ENCODE measurements at regions not wholly inside any gene's neighbourhood (a gene's known extent, or its start where the extent isn't known, plus 50 kb on each side); places are given as distances from the start of the nearest gene placed in this dataset.
"Not testable (repeated sequence)": the region's sequence is repeated elsewhere in the genome, so short reads cannot be mapped to it uniquely, and the experiment has no call there.

DNA sequence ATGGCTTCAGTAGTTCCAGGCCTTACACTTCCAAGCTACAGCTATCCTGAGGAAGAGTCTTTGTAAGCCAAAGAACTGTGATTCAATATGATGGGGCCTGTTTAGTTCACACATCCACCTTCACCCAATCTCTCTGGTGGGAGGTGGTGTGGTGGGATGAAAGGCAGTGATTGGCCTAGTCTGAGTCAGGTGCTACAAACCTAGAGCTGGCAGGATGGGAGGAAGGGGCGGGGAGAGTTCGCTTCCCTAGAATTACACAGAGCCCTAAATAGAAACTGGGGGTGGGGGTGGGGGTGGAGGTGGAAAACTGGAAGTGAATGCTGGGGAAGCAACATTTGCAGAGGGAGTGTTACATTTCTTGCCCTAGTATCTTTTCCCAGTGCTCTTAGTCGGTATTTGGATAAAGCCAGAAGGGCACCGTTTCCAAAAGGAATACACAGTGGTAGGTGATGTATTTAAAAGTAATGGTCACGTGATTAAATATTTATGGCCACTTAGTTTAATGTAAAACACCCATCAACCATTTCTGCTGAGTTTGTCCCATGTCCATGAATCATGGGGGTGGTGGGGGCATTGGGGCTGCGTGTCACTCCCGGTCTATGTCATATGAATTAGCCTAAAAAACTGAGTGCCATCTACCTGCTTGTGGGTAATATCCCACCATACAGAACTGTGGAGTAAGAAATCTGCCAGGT lies 247.6 kb upstream of the PROK2 start:
- DNase-seq: no peak

DNA sequence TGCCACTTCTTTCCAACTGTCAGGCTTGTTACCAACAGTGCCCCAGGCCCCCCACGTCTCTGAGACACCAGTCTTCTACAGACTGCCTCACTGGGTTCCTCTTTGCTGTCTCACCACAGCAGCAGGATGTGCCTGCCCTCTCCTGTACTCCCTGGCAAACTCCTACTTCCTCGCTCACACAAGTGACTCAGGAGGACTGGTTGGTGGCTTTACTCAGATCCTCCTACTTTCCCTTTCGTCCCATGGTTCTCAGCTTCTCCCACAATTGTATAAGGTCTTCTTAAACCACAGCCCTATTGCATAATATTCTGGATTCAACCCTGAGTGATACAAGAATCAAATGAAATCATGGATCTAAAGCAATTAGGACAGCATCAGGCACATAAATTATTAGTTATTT lies 246.6 kb upstream of the PROK2 start:
- no peak for DNase-seq

DNA sequence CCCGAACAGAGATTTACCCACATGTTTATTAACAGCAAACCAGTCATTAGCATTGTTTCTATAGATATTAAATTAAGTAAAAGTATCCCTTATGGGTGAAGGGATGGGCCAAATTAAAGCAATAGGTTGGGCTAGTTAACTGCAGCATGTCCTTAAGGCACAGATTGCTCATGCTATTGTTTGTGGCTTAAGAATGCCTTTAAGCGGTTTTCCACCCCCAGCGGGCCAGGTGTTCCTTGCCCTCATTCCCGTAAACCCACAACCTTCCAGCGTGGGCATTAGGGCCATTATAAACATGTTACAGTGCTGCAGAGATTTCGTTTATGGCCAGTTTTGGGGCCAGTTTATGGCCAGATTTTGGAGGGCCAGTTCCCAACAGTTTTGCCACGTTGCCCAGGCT lies 245.3 kb upstream of the PROK2 start:
- not testable (repeated sequence) for DNase-seq

DNA sequence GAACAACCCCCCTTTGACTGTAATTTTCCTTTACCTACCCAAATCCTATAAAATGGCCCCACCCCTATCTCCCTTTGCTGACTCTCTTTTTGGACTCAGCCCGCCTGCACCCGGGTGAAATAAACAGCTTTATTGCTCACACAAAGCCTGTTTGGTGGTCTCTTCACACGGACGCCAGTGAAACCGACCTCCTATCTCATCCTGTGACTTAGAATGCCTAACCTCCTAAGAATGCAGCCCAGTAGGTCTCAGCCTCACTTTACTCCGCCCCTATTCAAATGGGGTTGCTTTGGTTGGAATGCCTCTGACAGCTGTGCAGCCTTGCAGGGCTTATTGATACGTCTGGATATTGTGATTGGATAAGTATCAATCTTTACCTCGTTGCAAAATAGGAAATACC lies 243.8 kb upstream of the PROK2 start:
- DNase-seq: not testable (repeated sequence)

DNA sequence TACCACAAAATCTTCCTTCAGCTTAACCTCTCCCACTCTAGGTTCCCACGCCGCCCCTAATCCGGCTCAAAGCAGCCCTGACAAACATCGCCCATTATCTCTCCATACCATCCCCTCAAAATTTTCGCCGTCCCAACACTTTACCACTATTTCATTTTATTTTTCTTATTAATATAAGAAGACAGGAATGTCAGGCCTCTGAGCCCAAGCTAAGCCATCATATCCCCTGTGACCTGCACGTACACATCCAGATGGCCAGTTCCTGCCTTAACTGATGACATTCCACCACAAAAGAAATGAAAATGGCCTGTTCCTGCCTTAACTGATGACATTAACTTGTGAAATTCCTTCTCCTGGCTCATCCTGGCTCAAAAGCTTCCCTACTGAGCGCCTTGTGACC lies 243.4 kb upstream of the PROK2 start:
- DNase-seq: not testable (repeated sequence)

DNA sequence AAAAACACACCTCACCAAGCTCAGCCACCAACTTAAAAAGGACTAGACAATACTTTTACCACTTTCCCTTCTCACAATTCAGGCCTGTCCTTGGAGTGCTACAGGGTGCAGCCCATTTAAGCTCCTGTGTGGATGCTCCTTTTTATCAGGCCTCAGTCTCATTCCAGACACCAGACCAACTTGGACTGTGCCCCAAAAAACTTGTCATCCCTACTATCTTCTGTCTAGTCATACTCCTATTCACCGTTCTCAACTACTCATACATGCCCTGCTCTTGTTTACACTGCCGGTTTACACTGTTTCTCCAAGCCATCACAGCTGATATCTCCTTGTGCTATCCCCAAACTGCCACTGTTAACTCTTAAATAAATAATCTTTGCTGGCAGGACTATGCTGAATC lies 242.8 kb upstream of the PROK2 start:
- not testable (repeated sequence) for DNase-seq

DNA sequence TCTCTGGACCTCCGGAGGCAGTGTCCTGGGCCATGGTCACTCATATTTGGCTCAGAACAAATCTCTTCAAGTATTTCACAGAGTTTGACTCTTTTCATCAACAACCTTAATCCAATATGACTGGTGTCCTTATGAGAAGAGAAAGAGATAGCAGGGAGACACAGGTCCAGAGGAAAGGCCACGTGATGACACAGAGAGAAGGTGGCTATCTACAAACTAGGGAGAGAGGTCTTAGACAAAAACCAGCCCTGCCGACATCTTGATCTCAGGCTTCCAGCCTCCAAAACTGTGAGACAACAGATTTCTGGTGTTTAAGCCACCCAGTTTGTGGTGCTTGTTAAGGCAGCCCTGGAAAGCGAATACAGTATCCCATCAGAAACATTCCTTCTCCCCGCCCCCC lies 237.1 kb upstream of the PROK2 start:
- no peak for DNase-seq

DNA sequence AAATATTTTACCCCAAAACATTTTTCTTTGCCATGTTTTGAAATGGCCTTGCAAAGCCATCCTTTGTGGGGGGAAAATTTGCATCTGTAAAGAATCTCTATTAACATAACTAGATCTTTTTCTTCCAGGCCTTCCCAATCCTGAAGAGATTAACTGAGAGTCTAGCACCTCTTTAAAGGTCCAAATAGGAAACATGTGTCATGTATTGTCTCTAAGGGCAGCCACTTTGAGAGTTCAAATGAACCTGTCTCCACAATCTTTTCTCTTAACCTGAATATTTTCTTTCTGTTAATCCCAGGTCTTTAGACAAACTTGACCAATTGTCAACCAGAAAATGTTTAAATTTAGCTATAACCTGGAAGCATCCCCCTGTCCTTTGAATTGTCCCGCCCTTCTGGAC lies 236.6 kb upstream of the PROK2 start:
- no peak for DNase-seq

DNA sequence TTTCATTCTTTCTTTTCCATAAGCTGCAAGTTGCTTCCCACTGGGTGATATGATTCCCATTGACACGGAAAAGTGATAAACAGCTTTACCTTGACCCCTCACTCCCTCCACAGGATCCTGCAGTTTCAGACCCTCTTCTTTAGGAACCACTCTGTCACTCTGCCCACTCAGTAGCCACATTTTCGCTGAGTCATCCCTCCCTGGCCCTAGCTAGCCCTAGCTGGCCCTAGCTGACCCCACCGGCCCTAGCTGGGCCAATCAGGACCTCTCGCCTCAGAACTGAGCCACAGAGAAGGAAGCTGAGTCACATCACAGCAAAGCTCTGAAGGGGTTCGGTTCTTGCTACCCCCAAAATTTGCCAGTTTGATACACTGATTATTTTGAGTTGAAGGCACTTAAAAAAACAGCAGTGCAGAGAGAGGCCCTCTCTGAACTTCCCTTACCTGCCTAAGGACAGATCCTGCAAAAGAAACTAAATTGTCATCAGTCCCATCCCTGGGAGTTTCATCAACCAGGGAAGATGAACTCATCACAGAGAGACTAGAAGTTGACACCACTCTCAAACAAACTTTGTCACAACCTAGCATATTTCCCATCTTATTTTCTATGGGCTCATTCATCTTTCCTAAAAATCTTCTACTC lies 233.5 kb upstream of the PROK2 start:
- DNase-seq: no peak

DNA sequence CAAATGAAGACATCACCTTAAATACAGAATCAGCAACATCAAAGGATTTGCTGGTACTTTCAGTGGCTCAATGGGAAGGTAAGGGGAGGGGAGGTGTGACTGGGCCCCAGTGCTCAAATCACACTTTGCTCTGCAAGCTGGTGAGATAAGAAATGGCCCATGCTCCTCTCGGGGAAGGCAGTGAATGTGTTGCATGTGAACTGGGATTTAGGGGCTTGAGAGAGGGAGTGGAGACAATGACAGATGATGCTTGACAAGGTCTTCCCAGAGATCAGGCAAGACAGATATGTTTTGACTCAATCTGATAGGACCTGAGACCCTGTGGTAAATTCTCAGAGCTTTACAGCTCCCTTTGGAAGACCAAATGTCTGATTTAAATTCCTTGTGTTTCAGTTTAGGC lies 233.0 kb upstream of the PROK2 start:
- DNase-seq: no peak

DNA sequence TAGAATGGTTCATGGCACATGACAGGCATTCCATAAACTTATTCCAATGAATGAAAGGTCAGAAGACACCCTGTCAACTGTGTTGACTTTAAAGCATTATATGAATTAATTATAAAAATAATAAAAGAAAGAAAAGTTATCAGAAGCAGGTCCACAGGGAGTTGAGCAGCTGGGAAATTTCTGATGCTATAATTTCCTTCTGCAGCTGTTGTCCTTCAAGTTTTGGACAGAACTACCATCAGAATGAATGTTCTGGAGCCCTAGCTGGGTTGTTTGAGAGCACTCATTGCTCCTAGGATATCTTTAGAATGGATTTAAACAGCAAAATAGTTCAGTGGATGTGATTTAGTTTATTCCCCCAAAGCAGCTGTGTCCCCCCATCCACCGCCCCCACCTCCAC lies 232.4 kb upstream of the PROK2 start:
- DNase-seq: no peak

DNA sequence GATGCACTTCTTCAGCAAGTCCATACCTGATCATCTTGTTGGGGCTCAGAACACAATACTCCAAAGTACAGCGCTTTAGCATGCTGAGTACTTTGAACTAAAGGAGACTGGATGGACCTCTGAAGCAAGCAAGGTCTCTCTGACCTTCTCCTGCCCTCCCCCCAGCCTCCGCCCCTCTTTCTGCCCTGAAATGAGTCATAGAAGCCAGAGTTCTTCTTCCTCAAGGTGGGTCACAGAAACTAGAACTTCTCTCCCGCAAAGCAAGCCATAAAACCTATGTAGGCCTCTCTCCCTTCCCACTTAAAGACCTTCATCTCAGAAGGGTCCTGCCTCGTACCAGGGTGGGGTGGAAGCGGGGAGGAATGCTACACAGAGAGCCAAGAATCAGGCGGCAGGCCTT lies 230.5 kb upstream of the PROK2 start:
- DNase-seq: no peak

DNA sequence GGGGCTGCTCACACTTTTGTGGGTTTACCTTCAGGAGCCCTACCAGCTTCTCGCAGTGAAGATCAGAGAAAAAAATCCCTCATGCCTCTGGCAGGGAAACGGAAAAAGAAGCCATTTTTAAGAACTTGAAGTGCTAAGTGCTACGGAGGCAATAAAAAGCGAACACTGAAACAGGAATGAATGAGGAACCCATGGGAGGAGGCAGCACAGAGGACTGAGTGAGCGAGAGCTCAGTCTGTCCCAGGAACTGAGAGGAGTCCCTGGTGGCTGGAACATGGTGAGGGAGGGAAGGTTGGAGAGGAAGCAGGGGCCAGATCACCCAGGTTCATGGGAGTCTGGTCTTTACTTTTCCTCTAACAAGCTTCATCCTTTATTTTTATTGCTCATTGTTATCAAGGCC lies 228.1 kb upstream of the PROK2 start:
- DNase-seq: no peak

DNA sequence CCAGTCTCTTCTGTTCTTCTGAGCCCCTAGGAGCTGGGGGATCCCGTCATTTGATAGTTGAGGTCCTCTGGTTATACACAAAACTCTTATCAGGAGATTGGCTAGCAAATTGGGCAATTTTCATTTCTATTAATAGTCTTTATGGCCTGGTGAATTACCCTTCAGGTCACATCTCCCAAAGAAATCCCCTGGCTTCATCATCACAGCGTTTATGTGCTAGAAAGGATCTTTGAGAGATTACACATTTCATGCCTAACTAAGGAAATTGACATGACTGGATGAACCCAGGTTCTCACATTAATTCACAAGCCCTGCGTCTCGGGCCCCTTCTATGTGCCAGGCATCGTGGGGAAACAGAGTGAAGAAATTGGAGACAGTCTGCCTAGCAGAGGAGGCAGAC lies 227.4 kb upstream of the PROK2 start:
- DNase-seq: no peak

DNA sequence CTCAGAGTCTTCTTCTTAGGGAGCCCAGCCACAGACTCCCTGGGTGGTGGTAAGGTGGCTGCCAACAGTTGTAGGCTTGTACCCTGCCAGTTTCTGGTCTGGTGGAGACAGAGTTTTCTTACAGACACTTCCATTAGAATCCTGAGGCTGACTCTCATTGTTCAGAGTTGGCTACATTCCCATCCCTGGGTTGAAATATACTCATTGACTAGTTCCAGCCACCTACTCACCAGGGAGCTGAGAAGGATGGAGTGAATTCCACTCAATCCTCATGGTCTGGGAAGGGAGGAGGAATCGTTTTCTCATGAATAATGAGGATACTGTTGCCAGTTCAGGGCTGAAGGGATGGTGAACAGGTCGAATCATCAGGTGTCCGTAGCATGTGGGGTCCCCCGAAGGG lies 226.5 kb upstream of the PROK2 start:
- no peak for DNase-seq

DNA sequence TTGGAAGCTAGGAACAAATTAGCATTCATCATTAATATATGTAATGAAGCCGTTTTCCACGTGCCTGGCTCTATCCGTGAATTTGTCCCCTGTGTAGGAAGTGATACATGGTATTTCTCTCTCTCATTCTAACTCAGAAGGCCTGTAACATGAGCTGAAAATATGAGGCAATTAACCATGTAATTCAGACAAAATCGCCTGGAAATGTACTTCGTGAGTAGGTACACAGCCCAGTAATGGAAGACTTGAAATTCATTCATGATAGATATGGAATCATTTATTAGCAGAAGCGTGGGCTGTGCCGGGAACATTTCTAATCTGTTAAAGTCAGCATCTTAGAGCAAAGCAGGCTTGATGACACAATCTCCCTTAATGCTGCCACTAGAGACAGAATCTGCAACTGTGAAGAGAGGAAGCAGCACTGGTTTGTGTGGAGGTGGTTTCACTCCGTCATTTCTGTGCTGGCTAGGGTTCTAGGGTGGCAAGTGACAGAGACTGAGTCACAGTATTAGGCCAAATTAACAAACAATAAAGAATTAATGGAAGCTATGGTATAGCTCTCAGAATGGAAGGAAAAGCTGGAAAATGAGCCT lies 225.0 kb upstream of the PROK2 start:
- no peak for DNase-seq

DNA sequence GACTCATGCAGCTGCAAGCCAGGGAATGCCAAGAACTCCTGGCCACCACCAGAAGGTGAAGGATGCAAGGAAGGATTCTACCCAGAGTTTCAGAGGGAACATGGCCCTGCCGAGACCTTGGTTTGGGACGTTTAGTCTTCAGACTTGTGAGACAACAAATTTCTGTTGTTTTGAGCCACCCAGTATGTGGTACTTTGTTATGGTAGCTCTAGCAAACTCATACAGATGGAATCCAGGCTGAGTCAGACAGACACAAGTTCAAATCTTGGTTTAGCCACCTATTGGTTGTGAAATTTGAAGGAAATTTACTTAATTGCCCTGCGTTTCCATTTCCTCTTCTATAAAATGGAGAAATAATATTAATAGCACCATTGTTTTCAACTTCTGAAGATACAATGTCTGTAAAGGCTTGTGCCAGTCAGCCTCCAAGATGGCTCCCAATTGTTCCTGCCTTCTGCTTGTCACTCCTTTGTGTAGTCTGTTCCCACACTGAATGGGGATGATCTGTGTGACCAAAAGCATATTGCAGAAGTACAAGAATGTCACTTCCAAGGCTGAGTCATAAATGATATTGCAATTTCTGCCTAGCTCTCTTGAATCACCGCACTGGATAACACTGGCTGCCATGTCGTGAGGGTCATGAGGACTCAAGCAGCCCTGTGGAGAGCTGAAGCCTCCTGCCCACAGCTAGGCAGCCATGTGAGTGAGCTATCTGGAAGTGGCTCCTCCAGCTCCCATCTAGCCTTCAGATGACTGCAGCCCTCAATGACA lies 223.5 kb upstream of the PROK2 start:
- no peak for DNase-seq

DNA sequence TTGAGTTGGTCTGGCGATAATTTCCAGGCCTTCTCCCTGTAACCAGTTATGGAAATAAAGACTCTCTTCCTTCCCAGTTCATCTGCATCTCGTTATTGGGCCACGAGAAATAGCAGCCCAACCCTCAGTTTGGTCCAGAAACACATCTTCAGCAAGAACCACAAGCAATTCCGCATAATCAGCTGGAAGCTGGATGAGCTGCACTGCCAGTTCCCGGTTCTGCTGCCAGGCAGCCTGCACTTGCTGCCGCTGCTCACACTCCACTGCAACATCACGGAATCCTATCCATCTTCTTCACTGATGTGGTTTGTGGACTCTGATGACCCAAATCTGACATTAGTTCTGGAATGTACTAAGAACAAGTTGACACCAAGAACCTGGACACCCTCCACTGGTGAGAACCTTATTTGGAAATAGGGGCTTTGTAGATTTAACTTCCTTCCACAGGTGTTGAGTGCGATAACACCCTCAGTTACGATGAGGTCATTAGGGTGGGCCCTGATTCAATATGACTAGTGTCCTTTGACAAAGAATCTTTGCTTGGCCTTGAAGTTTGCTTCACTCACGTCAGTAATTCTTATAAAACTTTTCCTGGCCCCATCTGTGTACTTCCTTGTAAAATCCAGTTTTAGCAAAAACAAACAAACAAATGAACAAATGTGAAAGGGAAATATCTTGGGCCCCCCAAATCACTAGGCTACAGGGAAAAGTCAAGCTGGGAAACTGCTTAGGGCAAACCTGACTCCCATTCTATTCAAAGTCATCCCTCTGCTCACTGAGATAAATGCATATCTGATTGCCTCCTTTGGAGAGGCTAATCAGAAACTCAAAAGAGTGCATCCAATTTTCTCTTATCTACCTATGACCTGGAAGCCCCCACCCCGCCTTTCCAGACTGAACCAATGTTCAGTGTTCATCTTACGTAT lies 221.9 kb upstream of the PROK2 start:
- no peak for DNase-seq

DNA sequence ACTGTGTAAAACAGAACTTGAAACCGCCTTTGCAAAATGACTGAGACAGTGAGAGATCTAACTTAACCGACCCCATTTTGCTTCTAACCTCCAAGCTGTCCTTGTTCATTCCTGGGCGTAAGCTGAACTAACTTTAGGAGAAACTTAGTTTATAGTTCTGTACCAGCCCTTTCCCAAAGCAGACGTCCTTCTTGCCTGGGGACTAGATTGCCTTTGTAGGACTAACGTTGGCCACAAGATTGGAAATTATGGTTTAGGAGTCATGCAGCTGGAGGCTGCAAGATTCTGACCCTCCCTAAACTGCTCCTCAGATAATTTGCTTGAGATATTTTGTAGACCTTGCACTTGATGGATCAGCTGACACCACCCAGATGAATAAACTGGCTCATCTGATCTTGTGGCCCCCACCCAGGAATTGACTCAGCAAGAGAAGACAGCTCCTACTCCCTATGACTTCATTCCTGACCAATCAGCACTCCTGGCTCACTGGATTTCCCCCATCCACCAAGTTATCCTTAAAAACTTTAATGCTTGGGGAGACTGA lies 219.9 kb upstream of the PROK2 start:
- DNase-seq: no peak

DNA sequence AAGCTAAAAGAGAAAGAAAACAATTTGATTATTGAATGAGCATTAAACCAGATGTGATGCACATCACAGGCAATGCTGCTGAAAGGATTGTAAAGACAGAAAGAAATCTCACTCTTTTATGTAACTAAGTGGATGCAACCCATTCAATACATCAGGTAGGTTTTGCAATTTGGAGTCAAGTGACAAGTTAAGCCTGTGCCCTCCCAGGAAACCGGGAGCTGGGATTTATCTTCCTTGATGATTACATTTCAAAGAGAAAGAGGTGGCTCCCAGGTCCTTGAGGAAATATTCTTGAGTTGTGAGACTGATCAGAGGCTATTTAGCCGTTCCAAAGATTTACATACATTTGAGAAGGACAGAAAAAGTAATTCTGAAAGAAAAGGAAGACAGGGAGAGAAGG lies 219.0 kb upstream of the PROK2 start:
- no peak for DNase-seq

DNA sequence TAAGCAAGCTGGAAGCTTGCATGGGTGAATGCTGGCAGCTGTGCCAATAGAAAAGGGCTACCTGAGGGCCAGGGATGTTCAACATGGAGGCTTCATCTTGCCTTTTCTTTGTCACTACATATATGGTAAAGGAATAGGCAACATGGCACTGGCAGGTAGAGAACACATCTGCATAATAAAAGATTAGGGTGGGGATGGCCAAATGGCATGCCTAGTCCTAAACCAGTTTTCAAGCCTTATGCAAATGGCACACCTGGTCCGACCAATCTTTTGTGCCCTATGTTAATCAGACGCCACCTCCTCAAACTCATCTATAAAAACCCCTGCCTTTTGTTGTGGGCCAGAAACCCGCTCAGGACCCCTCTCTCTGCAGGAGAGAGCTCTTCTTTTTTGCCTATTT lies 216.8 kb upstream of the PROK2 start:
- no peak for DNase-seq

DNA sequence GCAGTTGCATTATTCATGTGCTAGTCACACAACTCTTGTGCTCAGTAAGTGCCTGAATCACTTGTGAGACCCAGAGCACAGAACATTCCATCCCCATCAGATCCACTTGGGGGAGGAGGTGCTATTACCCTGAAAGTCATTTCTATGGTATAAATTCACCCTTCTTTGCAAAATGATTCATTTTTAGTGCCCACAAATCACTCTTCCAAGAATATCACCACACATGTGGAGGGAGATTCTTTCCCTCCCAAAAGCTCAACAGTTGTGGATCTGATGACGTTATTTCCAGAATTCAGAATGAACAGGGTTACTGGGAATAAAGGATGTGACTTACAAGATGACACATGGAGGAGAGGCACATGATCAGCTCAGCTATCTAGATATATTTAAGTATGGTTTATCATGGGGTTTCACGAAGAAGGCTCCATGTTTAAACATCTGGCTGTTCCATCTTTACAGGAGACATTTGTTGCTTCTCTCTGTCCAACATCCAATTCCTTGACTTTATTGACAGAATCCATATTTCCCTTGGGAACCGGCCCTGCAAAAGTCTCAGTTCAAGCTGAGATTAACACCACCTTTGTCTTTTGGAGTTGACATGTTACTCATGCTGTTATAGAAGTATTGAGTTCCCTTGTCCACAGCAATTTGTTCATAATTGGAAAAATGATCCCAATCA lies 214.2 kb upstream of the PROK2 start:
- DNase-seq: no peak

Measured in activated CD4-positive, alpha-beta T cell treated with anti-CD3 and anti-CD28 coated beads, Interleukin-2, amount 50 U/mL, for 1 hour (primary cell).